HFFc6 (cell line): ENCODE measurements at regions not wholly inside any gene's neighbourhood (a gene's known extent, or its start where the extent isn't known, plus 50 kb on each side); places are given as distances from the start of the nearest gene placed in this dataset.
"Not testable (repeated sequence)": the region's sequence is repeated elsewhere in the genome, so short reads cannot be mapped to it uniquely, and the experiment has no call there.

Experiments
- DNase-seq: peaks from one replicate; pipeline ENCODE4 v3.0.0-alpha.2; 2018
- H3K27ac Mint-ChIP-seq: 2 replicates; pipeline ENCODE4 v1.8.0; 2020; ENCODE audit warnings: mild to moderate bottlenecking, mixed read lengths
- H3K27me3 Mint-ChIP-seq: 2 replicates; pipeline ENCODE4 v1.8.0; 2021; ENCODE audit warnings: mild to moderate bottlenecking, moderate library complexity, mixed read lengths; ENCODE audit not compliant: insufficient read depth
- H3K36me3 Mint-ChIP-seq: 2 replicates; pipeline ENCODE4 v1.8.0; 2021; ENCODE audit warnings: low read depth, mixed read lengths
- H3K4me1 Mint-ChIP-seq: 2 replicates; pipeline ENCODE4 v1.8.0; 2020; ENCODE audit warnings: low read depth, mixed read lengths
- H3K4me3 Mint-ChIP-seq: 2 replicates; pipeline ENCODE4 v1.8.0; 2020; ENCODE audit warnings: mild to moderate bottlenecking, moderate library complexity, mixed read lengths
- H3K9me3 Mint-ChIP-seq: 2 replicates; pipeline ENCODE4 v1.8.0; 2020; ENCODE audit warnings: mild to moderate bottlenecking, mixed read lengths
- CTCF ChIP-seq: fragments of 200-600 bp; sonication (generic); IDR thresholded peaks from 2 replicates; pipeline ENCODE4 v1.5.0; 2021; ENCODE audit warnings: antibody characterized with exemption, mild to moderate bottlenecking

- no peak for TF ChIP-seq CTCF
- no peaks in the 10 kb centered on the region for H3K36me3 Mint-ChIP-seq
Observed at GRCh38 chr2:122707224-122707824, 951.9 kb downstream of the TSN start.

GRCh38 chr2:122710049-122710448, 954.6 kb downstream of the TSN start:
- DNase-seq, result no peak
- Mint-ChIP-seq H3K4me3 (no peak overlapping the region), H3K27me3 (no peaks in the 10 kb centered on the region; the same call in 1 of the 2 replicates), H3K36me3 (0 out of 2 replicates have a peak, but pooled peaks cover under 1% of the 10 kb centered on the region), H3K9me3 (peaks cover 43% of the 10 kb centered on the region), H3K4me1 (no peaks in the 10 kb centered on the region), H3K27ac (no peak overlapping the region)
- TF ChIP-seq CTCF, result no peak

More at GRCh38 chr2:122707224-122707824, 951.9 kb downstream of the TSN start:
- no peak for DNase-seq
- peaks cover 29% of the 10 kb centered on the region for H3K9me3 Mint-ChIP-seq
- H3K27ac Mint-ChIP-seq, result no peak overlapping the region
- no peaks in the 10 kb centered on the region for H3K4me1 Mint-ChIP-seq
- H3K27me3 Mint-ChIP-seq, result no peaks in the 10 kb centered on the region; the same call in 1 of the 2 replicates
- H3K4me3 Mint-ChIP-seq, result no peak overlapping the region

DNA sequence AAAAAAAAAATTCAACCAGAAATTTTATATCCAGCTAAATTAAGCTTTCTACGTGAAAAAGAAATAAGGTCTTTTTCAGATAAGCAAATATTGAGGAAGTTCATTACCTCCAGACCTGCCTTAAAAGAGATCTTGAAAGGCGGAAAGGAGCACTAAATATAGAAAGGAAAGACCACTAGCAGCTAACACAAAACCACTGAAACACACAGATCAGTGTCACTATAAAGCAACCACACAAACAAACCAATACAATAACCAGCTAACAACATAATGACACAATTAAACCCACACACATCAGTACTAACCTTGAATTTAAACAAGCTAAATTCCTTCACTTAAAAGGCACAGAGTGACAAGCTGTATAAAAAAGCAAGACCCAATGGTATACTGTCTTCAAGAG, 958.3 kb downstream of the TSN start:
- Mint-ChIP-seq H3K27me3 (no peaks in the 10 kb centered on the region; the same call in 1 of the 2 replicates), H3K4me1 (no peaks in the 10 kb centered on the region), H3K36me3 (0 out of 2 replicates have a peak, but pooled peaks cover 5% of the 10 kb centered on the region), H3K9me3 (peaks cover 62% of the 10 kb centered on the region), H3K27ac (no peak overlapping the region), H3K4me3 (no peak overlapping the region)
- DNase-seq, result no peak
- no peak for TF ChIP-seq CTCF

DNA sequence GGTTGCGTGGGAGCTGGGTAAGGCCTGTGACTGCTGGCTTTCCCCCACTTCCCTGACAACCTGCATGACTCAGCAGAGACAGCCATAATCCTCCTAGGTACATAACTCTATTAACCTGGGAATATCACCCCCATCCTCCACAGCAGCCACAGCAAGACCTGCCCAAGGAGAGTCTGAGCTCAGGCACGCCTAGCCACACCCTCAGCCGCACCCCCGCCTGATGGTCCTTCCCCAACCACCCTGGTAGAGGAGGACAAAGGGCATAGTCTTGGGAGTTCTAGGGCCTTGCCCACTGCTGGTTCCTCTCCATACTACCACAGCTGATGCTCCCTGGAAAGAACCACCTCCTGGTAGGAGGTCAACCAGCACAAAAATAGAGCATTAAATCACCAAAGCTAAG, 965.4 kb downstream of the TSN start:
- H3K4me3 Mint-ChIP-seq, H3K27me3 Mint-ChIP-seq, DNase-seq, H3K4me1 Mint-ChIP-seq, H3K36me3 Mint-ChIP-seq, H3K27ac Mint-ChIP-seq: not testable (repeated sequence)
- H3K9me3 Mint-ChIP-seq, result peaks cover 34% of the 10 kb centered on the region

DNA sequence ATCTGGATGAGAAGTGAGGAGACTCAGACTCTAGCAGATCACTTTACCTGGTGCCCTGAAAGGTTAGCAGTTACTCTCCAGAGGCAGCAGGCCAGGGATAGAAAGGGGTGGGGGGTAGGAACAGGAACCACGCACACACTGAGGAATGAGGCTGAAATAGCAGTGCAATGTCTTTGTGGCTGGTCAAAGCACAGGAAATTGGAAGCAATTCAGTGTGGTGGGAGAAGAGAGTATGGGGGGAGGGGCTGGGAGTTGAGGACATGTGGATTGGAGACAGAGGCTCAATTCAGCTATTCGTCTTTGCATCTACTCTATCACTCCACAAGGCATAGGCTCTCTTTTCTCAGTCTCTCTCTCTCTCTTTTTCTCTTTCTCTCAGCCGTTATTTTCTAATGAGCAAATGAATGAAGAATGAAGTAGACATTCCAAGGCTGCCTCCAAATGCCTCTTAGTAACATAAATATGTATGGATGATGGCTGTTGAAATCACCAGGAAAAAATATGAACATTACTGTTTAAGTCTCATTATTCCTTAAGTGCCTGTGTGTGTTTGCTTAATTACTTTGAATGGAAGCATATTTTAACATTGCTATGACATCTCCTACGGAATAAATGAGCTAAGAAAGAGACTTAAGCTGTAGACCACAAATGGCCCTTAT, 979.4 kb downstream of the TSN start:
- TF ChIP-seq CTCF, result no peak

DNA sequence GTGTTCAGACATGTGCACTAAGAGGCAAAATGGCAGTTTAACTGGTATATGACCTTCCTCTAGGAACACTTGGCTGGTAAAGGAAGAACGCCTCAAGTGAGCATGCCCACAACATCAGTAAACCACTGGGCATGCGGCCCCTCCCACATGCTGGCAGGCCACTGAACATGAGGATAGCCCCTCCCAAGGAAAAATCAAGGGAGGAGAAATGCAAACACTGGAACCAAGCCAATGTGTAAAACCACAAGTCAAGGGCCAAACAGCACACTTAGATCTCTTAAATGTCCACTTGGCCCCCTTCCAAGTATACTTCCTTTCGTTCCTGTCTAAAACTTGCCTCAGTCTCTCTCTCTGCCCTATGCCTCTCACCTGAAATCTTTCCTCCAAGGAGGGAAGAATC, 980.8 kb downstream of the TSN start:
- Mint-ChIP-seq H3K4me1 (no peaks in the 10 kb centered on the region), H3K27me3 (no peaks in the 10 kb centered on the region), H3K4me3 (no peak overlapping the region), H3K9me3 (peaks cover 35% of the 10 kb centered on the region), H3K27ac (no peak overlapping the region), H3K36me3 (no peaks in the 10 kb centered on the region)
- TF ChIP-seq CTCF, result no peak
- no peak for DNase-seq

More for the DNA sequence above, 979.4 kb downstream of the TSN start:
- Mint-ChIP-seq H3K36me3 (no peaks in the 10 kb centered on the region), H3K27ac (no peak overlapping the region), H3K4me3 (no peak overlapping the region), H3K27me3 (no peaks in the 10 kb centered on the region), H3K4me1 (no peaks in the 10 kb centered on the region), H3K9me3 (peaks cover 35% of the 10 kb centered on the region)
- DNase-seq, result no peak
